ENCODE measurements at regions not wholly inside any gene's neighbourhood (a gene's known extent, or its start where the extent isn't known, plus 50 kb on each side); places are given as distances from the start of the nearest gene placed in this dataset.
A peak's percentile ranks its signal among the peaks of the same experiment; 100 is the strongest.

DNA sequence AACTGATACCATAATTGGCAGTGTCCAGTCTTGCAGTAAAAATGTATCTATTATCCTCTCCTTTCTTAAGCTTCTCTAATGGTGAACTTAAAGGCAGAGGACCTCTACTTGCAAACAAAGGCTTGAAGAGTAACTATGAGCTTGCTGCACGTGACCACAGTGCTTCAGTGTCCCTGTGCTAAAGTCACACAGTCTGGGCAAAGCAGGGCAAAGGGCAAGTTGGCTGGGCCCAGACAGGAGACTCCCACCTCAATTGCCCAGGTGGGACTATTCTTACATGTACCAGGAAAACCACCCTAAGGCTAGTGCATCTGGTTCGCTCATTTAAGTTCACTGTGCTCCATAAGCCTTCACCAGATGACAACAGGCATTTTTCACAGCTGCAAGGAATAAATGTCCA lies 374.2 kb upstream of the PROX1 start:
- H3K27me3 ChIP-seq, result peaks cover 0 to 15% (median 0%) of the 10 kb centered on the region in 4 donors
- peak; percentile 72 for DNase-seq (ENCODE audit: extremely low spot score)
- no peaks in the 10 kb centered on the region for H3K9me3 ChIP-seq
- 64% methylated on average over 2 of the region's 2 CpGs for whole genome bisulfite sequencing
- H3K36me3 ChIP-seq, result no peaks in the 10 kb centered on the region
- H3K27ac ChIP-seq (replicated peaks in 1 of 4), result no peak overlapping the region
- intact Hi-C loops (cut with DNase I), result no loop called here
- H3K4me1 ChIP-seq, result no peaks in the 10 kb centered on the region
- TF ChIP-seq POLR2A (IDR thresholded peaks at IDR 0.05; ENCODE audit: low read depth) (no peak), EP300 (IDR thresholded peaks at IDR 0.05) (no peak), POLR2AphosphoS5 (IDR thresholded peaks at IDR 0.05) (no peak)
- TF ChIP-seq, protein P1, sequence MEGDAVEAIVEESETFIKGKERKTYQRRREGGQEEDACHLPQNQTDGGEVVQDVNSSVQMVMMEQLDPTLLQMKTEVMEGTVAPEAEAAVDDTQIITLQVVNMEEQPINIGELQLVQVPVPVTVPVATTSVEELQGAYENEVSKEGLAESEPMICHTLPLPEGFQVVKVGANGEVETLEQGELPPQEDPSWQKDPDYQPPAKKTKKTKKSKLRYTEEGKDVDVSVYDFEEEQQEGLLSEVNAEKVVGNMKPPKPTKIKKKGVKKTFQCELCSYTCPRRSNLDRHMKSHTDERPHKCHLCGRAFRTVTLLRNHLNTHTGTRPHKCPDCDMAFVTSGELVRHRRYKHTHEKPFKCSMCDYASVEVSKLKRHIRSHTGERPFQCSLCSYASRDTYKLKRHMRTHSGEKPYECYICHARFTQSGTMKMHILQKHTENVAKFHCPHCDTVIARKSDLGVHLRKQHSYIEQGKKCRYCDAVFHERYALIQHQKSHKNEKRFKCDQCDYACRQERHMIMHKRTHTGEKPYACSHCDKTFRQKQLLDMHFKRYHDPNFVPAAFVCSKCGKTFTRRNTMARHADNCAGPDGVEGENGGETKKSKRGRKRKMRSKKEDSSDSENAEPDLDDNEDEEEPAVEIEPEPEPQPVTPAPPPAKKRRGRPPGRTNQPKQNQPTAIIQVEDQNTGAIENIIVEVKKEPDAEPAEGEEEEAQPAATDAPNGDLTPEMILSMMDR (IDR thresholded peaks at IDR 0.05), result no peak
- H3K4me3 ChIP-seq, result no peak overlapping the region

DNA sequence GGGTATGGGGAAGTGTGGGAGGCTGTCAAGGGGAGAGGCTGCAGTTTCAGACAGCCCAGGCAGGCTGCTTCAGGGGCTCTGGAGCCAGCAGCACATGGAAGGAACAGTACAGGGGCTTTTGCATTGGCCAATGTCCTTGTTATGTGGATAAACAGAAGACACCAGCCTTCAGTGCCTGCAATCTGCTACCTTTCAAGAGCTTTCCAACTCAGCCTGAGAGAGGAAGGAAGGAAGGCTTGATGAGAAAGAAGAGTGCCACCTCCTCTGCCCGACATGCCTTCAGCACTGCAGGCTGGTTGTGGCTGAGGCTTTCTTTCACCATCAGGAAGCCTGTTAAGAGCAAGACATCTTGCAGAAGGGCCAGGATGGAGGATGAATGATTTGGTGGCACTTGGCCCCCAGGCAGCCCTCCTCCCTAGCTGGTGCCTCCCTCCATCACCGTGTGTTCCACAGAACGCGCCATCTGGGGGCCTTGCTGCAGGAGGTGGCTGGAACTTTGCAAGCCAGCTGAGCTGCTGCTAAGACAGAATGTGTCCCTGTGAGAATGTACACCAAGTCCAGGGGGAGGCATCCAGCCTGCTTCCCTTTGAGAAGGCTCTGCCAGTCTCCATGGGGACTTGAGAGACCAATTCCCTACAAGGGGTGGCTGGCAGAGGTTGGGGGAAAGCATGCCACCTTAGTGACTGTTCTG lies 372.4 kb upstream of the PROX1 start:
- peak; percentile 90 for DNase-seq (ENCODE audit: extremely low spot score)
- H3K36me3 ChIP-seq, result no peaks in the 10 kb centered on the region
- 87% methylated on average over 4 of the region's 4 CpGs for WGBS
- intact Hi-C loops (cut with DNase I), result no loop called here
- TF ChIP-seq POLR2A (IDR thresholded peaks at IDR 0.05; ENCODE audit: low read depth), result no peak
- no peak overlapping the region for H3K27ac ChIP-seq (replicated peaks in 1 of 4)
- no peaks in the 10 kb centered on the region for H3K9me3 ChIP-seq
- peaks cover 0 to 15% (median 0%) of the 10 kb centered on the region in 4 donors for H3K27me3 ChIP-seq
- H3K4me3 ChIP-seq, result no peak overlapping the region
- H3K4me1 ChIP-seq, result no peaks in the 10 kb centered on the region

DNA sequence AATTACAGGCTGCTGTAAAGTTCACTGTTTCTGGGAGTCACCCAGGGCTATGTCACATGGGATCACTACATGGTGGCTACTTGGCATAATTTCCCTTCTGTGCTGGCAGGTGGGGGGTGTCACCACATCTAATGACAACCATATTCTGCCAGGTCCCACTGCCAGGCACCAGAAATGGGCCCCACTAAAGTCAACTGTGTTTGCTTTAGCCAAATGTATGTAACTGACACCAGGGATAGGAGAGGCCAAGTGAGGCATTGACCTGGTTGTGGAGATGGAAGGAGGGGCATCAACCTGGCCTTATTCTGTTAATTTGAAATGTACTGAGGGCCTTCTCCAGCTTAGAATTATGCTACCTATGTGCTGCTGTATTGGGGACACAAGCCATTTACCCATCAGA lies 370.6 kb upstream of the PROX1 start:
- Histone ChIP-seq H3K4me1 (no peaks in the 10 kb centered on the region), H3K36me3 (no peaks in the 10 kb centered on the region), H3K9me3 (no peaks in the 10 kb centered on the region), H3K27ac (replicated peaks in 1 of 4) (no peak overlapping the region), H3K27me3 (peaks cover 0 to 7% (median 0%) of the 10 kb centered on the region in 4 donors), H3K4me3 (no peak overlapping the region)
- DNase-seq (ENCODE audit: extremely low spot score), result no peak
- TF ChIP-seq POLR2A (IDR thresholded peaks at IDR 0.05; ENCODE audit: low read depth), result no peak
- TF ChIP-seq, protein P1 (IDR thresholded peaks at IDR 0.05), result no peak
- no peak for TF ChIP-seq EP300 (IDR thresholded peaks at IDR 0.05)
- no peak for TF ChIP-seq POLR2AphosphoS5 (IDR thresholded peaks at IDR 0.05)
- intact Hi-C loops (cut with DNase I), result no loop called here

DNA sequence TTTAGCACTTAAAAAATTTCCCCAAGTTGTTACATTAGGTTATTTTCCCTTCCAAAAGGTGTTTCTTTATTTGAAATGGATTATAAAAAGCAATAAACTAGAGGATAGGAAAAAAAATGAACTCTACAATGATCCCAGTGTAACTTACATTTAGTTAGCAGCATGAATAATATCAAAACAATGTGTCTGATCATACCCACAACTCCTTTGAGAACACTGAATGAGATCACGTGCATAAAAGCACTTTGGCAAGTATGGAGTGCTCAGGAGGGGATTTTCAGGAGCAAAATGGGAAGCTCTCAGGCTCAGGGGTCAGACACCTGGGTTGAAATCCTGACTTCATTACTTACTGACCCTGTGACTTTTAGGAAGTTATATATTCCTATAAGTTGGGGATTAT lies 369.7 kb upstream of the PROX1 start:
- Histone ChIP-seq H3K4me1 (no peaks in the 10 kb centered on the region), H3K27me3 (peaks cover 0 to 7% (median 0%) of the 10 kb centered on the region in 4 donors), H3K27ac (replicated peaks in 1 of 4) (no peak overlapping the region), H3K9me3 (no peaks in the 10 kb centered on the region), H3K36me3 (no peaks in the 10 kb centered on the region), H3K4me3 (no peak overlapping the region)
- DNase-seq (ENCODE audit: extremely low spot score), result no peak
- 26% methylated on average over 1 of the region's 1 CpG for WGBS
- intact Hi-C loops (cut with DNase I), result no loop called here
- TF ChIP-seq POLR2AphosphoS5 (IDR thresholded peaks at IDR 0.05), result no peak
- no peak for TF ChIP-seq EP300 (IDR thresholded peaks at IDR 0.05)
- TF ChIP-seq POLR2A (IDR thresholded peaks at IDR 0.05; ENCODE audit: low read depth), result no peak
- TF ChIP-seq, protein P1 (IDR thresholded peaks at IDR 0.05), result no peak

DNA sequence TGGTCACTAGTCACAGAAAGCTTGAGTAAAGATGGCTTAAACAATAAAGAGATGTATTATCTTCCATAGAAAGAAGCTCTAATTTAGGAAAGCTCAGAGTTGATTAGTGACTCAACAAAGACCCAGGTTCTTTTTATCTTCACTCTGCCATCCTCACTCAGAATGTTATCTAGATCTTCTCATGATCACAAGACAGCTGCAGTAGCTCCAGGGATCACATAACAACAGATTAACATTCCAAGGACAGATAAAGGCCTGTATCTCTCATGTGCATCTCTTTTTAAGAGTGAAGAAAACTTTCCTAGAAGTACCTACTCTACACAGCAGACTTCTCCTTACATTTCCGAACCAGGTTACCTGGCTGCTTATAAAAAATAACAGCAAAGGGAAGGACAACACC lies 368.7 kb upstream of the PROX1 start:
- H3K36me3 ChIP-seq, result no peaks in the 10 kb centered on the region
- no peak for DNase-seq (ENCODE audit: extremely low spot score)
- TF ChIP-seq POLR2AphosphoS5 (IDR thresholded peaks at IDR 0.05) (no peak), POLR2A (IDR thresholded peaks at IDR 0.05; ENCODE audit: low read depth) (no peak), EP300 (IDR thresholded peaks at IDR 0.05) (no peak)
- TF ChIP-seq, protein P1 (IDR thresholded peaks at IDR 0.05), result no peak
- H3K27me3 ChIP-seq, result peaks cover 0 to 7% (median 0%) of the 10 kb centered on the region in 4 donors
- H3K4me1 ChIP-seq, result no peaks in the 10 kb centered on the region
- H3K4me3 ChIP-seq, result no peak overlapping the region
- intact Hi-C loops (cut with DNase I), result no loop called here
- 89% methylated on average over 1 of the region's 1 CpG for WGBS
- H3K27ac ChIP-seq (replicated peaks in 1 of 4), result no peak overlapping the region
- H3K9me3 ChIP-seq, result no peaks in the 10 kb centered on the region
